HEK293 (cell line): ENCODE measurements at regions not wholly inside any gene's neighbourhood (a gene's known extent, or its start where the extent isn't known, plus 50 kb on each side); places are given as distances from the start of the nearest gene placed in this dataset.

ENCODE experiments used
- SP2 ChIP-seq: fragments of 450-650 bp; formaldehyde crosslinking; IDR thresholded peaks from 2 replicates; pipeline ENCODE4 v1.5.1; 2016; ENCODE audit warnings: missing biosample characterization, missing genetic modification characterization
- ZNF530 ChIP-seq: fragments of 450-650 bp; formaldehyde crosslinking; IDR thresholded peaks from 2 replicates; pipeline ENCODE4 v1.5.1; 2016; ENCODE audit warnings: low read depth, missing biosample characterization, missing genetic modification characterization
- ZNF664 ChIP-seq: fragments of 450-650 bp; formaldehyde crosslinking; IDR thresholded peaks from 2 replicates; pipeline ENCODE4 v1.5.1; 2016; ENCODE audit warnings: missing biosample characterization, missing genetic modification characterization

DNA sequence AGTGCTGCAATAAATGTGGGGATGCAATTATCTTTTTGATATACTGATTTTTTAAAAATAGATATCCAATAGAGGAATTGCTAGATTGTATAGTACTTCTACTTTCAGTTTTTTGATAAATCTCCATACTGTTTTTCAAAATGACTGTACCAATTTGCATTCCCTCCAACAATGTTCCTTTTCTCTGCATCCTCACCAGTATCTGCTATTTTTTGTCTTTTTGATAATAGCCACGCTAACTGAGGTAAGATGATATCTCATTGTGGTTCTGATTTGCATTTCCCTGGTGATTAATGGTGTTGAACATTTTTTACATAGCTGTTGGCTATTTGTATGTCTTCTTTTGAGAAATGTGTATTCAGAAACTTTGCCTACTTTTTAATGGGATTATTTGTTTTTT is 217.7 kb upstream of the MTPN start:
- TF ChIP-seq ZNF664 (tag by site-specific recombination) (no peak), SP2 (tag by site-specific recombination) (no peak), ZNF530 (tag by site-specific recombination) (no peak)
